LNCAP (cell line): ENCODE measurements at regions not wholly inside any gene's neighbourhood (a gene's known extent, or its start where the extent isn't known, plus 50 kb on each side); places are given as distances from the start of the nearest gene placed in this dataset.

Source experiments
- TF ChIP-seq, protein P1 (sequence below): fragments of 450-650 bp; IDR thresholded peaks from 2 replicates; pipeline ENCODE4 v1.5.1; 2017; ENCODE audit warnings: mild to moderate bottlenecking

GRCh38 chr18:22045221-22045918 lies 124.0 kb upstream of the GATA6 start:
- TF ChIP-seq, protein P1, sequence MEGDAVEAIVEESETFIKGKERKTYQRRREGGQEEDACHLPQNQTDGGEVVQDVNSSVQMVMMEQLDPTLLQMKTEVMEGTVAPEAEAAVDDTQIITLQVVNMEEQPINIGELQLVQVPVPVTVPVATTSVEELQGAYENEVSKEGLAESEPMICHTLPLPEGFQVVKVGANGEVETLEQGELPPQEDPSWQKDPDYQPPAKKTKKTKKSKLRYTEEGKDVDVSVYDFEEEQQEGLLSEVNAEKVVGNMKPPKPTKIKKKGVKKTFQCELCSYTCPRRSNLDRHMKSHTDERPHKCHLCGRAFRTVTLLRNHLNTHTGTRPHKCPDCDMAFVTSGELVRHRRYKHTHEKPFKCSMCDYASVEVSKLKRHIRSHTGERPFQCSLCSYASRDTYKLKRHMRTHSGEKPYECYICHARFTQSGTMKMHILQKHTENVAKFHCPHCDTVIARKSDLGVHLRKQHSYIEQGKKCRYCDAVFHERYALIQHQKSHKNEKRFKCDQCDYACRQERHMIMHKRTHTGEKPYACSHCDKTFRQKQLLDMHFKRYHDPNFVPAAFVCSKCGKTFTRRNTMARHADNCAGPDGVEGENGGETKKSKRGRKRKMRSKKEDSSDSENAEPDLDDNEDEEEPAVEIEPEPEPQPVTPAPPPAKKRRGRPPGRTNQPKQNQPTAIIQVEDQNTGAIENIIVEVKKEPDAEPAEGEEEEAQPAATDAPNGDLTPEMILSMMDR: no peak

- TF ChIP-seq, protein P1: no peak
These were observed 122.9 kb upstream of the GATA6 start for GRCh38 chr18:22046473-22046872.

GRCh38 chr18:22047485-22047884 lies 121.9 kb upstream of the GATA6 start:
- TF ChIP-seq, protein P1: no peak

DNA sequence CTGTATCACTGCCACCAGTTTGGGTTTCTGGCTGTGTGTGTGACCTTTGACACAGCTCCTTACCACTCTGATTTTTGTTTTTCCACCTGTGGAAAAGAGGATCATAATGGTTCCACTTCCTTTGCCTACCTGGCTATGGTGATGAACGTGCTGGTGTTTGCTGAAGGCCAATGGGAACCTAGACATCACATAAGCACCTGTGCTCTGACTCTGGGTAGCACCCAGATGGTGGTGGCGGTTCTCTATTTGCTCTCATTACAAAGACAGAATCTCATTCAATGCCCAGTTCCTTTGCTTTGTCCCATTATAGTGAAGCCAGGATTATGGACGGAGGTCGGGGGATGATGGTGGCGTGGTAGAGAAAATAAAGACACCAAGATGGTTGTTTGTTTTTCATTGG lies 121.2 kb upstream of the GATA6 start:
- TF ChIP-seq, protein P1: no peak

- TF ChIP-seq, protein P1: no peak
These were observed 120.3 kb upstream of the GATA6 start for GRCh38 chr18:22048932-22049615.

DNA sequence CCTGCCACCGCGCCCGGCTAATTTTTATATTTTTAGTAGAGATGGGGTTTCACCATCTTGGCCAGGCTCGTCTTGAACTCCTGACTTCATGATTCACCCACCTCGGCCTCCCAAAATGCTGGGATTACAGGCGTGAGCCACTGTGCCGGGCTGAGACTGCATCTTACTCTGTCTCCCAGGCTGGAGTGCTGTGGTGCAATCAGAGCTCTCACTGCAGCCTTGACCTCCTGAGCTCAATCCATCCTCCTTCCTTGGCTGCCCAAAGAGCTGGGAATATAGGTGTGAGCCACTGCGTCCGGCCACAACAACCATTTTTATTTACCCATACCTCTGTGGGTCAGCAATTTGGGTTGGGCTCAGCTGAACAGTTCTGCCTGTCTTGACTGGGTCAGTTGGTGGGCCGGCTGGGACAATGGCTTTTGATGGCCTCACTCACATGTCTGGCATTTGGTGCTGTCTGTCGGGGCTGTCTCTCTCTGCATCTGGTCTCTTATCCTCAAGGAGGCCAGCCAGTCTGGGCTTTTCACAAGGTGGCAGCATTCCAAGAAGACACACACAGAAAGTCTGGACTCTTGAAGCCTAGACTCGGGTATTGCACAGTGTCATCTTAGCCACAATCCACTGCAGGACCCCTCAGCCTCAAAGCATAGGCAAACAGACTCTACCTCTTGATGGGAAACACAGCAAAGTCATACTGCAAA lies 116.8 kb upstream of the GATA6 start:
- TF ChIP-seq, protein P1: no peak

DNA sequence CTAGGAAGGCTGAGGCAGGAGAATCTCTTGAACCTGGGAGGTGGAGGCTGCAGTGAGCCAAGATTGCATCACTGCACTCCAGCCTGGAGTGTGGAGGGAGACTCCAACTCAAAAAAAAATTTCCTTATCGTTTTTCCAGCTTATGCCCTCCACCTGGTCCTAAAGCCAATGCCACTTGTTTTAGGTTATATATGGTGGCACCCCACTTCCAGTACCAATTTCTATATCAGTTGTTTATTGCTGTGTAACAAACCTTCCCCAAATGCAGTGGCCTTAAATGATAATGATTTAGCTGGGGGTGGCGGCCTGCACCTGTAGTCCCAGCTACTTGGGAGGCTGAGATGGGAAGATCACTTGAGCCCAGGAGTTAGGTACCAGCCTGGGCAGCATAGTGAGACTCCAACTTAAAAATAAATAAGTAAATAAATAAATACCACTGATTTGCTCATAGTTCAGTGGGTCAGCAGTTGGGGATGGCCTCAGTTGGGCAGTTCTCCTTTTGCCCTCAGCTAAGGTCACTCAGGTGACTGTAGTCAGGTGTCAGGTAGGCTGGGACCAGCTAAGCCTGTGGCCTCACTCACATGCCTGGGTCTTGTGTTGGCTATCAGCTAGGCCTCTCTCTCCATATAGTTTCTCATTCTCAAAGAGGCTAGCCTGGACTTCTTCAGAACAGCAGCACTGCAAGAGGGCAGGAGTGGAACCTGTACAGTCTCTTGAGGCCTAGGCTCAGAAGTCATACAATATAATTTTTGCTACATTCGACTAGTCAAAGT lies 113.7 kb upstream of the GATA6 start:
- TF ChIP-seq, protein P1: no peak
